ENCODE measurements at regions not wholly inside any gene's neighbourhood (a gene's known extent, or its start where the extent isn't known, plus 50 kb on each side); places are given as distances from the start of the nearest gene placed in this dataset.

DNA sequence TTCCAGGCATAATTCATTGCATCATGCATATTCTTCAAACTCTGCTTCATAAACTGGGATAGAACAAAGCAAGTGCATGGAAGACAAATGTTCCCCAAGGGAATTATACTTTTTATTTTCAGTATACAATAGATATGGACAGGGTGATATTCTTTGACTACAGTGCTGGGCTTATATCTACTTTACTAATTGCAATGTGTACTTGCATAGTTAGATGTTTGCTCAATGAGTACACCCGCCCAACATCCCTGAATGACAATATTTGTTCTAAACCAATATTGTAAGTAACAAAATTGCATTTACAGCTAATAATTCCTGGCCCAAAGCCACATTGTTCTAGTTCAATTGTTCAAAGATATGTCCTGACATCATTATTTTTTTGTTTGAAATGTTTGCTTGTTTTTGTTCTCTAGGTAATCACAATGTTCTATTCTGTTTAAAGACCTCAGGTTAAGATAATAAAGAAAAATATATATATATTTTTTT lies 171.4 kb downstream of the PTN start:
- no peak overlapping the region for H2AFZ ChIP-seq (ENCODE audit: low read length)
- H4K20me1 ChIP-seq (ENCODE audit: insufficient read depth, low read length, poor library complexity, severe bottlenecking) = no peaks in the 10 kb centered on the region
- no peaks in the 10 kb centered on the region for H3K4me1 ChIP-seq (ENCODE audit: insufficient read depth, low read length, poor library complexity, severe bottlenecking)
- H3K4me3 ChIP-seq (ENCODE audit: low read length, poor library complexity, severe bottlenecking) = no peak overlapping the region
- no peak overlapping the region for H3K4me2 ChIP-seq (ENCODE audit: low read depth, low read length, poor library complexity, severe bottlenecking)
- H3K27me3 ChIP-seq (ENCODE audit: insufficient read depth, low read length, poor library complexity, severe bottlenecking) = no peaks in the 10 kb centered on the region
- TF ChIP-seq, protein P1, sequence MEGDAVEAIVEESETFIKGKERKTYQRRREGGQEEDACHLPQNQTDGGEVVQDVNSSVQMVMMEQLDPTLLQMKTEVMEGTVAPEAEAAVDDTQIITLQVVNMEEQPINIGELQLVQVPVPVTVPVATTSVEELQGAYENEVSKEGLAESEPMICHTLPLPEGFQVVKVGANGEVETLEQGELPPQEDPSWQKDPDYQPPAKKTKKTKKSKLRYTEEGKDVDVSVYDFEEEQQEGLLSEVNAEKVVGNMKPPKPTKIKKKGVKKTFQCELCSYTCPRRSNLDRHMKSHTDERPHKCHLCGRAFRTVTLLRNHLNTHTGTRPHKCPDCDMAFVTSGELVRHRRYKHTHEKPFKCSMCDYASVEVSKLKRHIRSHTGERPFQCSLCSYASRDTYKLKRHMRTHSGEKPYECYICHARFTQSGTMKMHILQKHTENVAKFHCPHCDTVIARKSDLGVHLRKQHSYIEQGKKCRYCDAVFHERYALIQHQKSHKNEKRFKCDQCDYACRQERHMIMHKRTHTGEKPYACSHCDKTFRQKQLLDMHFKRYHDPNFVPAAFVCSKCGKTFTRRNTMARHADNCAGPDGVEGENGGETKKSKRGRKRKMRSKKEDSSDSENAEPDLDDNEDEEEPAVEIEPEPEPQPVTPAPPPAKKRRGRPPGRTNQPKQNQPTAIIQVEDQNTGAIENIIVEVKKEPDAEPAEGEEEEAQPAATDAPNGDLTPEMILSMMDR (conservative IDR thresholded peaks at IDR 0.05; ENCODE audit: low read length) = no peak
- TF ChIP-seq EZH2phosphoT487 (IDR thresholded peaks at IDR 0.05; ENCODE audit: borderline replicate concordance) = no peak
- H3K79me2 ChIP-seq (ENCODE audit: insufficient read depth, low read length) = no peaks in the 10 kb centered on the region
- H3K36me3 ChIP-seq (ENCODE audit: insufficient read depth, low read length) = no peaks in the 10 kb centered on the region
- H3F3A ChIP-seq (ENCODE audit: low read depth) = no peaks in the 10 kb centered on the region
- H3K9me3 ChIP-seq (ENCODE audit: insufficient read depth, low read depth, low read length) = no peaks in the 10 kb centered on the region; the same call in 1 of the 2 replicates
- H3K9ac ChIP-seq (ENCODE audit: low read depth, low read length, poor library complexity, severe bottlenecking) = no peak overlapping the region
- H3K9me2 ChIP-seq (replicated peaks; ENCODE audit: low read depth, low read length) = no peaks in the 10 kb centered on the region

DNA sequence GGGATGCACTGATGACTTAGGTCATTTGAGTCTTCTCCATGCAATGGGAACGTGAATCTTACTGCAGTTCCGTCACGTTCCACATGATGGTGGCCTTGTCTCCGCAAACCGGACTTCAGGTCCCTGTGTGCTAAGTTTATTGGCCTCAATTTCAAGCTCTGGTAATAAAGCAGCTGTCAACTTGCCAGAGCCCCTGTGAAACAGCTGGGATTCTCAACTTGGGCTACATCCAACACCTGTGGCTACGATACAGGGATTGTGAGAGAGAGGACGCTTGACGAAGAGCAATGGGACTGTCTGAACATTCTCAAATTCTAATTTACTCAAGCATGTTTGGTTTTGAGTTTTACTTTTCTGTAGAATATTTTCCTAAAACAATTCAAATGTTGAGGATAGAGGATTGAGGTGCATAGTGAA lies 174.2 kb downstream of the PTN start:
- no peak overlapping the region for H3K4me2 ChIP-seq (ENCODE audit: low read depth, low read length, poor library complexity, severe bottlenecking)
- H3K4me1 ChIP-seq (ENCODE audit: insufficient read depth, low read length, poor library complexity, severe bottlenecking) = no peaks in the 10 kb centered on the region
- no peaks in the 10 kb centered on the region for H3K27me3 ChIP-seq (ENCODE audit: insufficient read depth, low read length, poor library complexity, severe bottlenecking)
- no peaks in the 10 kb centered on the region for H3F3A ChIP-seq (ENCODE audit: low read depth)
- no peak for TF ChIP-seq EZH2phosphoT487 (IDR thresholded peaks at IDR 0.05; ENCODE audit: borderline replicate concordance)
- TF ChIP-seq, protein P1 (conservative IDR thresholded peaks at IDR 0.05; ENCODE audit: low read length) = peak; percentile 24; the same call in 1 of the 2 replicates
- H4K20me1 ChIP-seq (ENCODE audit: insufficient read depth, low read length, poor library complexity, severe bottlenecking) = no peaks in the 10 kb centered on the region
- H3K36me3 ChIP-seq (ENCODE audit: insufficient read depth, low read length) = no peaks in the 10 kb centered on the region
- H3K4me3 ChIP-seq (ENCODE audit: low read length, poor library complexity, severe bottlenecking) = no peak overlapping the region
- H3K79me2 ChIP-seq (ENCODE audit: insufficient read depth, low read length) = no peaks in the 10 kb centered on the region
- H3K9me3 ChIP-seq (ENCODE audit: insufficient read depth, low read depth, low read length) = no peaks in the 10 kb centered on the region; the same call in 1 of the 2 replicates
- no peaks in the 10 kb centered on the region for H3K9me2 ChIP-seq (replicated peaks; ENCODE audit: low read depth, low read length)
- no peak overlapping the region for H2AFZ ChIP-seq (ENCODE audit: low read length)
- no peak overlapping the region for H3K9ac ChIP-seq (ENCODE audit: low read depth, low read length, poor library complexity, severe bottlenecking)

DNA sequence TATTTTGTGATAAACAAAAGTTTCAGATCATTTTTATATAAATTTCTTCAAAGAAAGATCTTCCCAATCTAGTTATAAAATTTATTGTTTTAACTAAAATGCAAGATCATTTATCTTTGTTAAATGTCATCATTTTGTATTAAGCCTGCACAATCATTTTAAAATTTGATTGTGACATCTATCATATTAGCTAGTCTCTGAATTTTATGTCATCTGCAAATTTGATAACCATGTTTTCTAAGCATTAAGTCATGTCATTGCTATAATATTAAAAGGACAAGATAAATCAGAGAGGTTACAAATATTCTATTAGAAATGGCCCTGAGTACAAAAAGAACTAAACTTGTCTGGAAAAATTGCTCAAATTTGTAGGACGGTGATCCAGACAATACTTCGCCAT lies 175.9 kb downstream of the PTN start:
- TF ChIP-seq, protein P1 (conservative IDR thresholded peaks at IDR 0.05; ENCODE audit: low read length) = no peak
- no peak for TF ChIP-seq EZH2phosphoT487 (IDR thresholded peaks at IDR 0.05; ENCODE audit: borderline replicate concordance)
- Histone ChIP-seq H2AFZ (ENCODE audit: low read length) (no peak overlapping the region), H3K4me1 (ENCODE audit: insufficient read depth, low read length, poor library complexity, severe bottlenecking) (no peaks in the 10 kb centered on the region), H3K9me2 (replicated peaks; ENCODE audit: low read depth, low read length) (no peaks in the 10 kb centered on the region), H3K79me2 (ENCODE audit: insufficient read depth, low read length) (no peaks in the 10 kb centered on the region), H3K36me3 (ENCODE audit: insufficient read depth, low read length) (no peaks in the 10 kb centered on the region), H3K9me3 (ENCODE audit: insufficient read depth, low read depth, low read length) (no peaks in the 10 kb centered on the region), H3K4me2 (ENCODE audit: low read depth, low read length, poor library complexity, severe bottlenecking) (no peak overlapping the region), H3K9ac (ENCODE audit: low read depth, low read length, poor library complexity, severe bottlenecking) (no peak overlapping the region), H3K27me3 (ENCODE audit: insufficient read depth, low read length, poor library complexity, severe bottlenecking) (no peaks in the 10 kb centered on the region), H3F3A (ENCODE audit: low read depth) (no peaks in the 10 kb centered on the region), H3K4me3 (ENCODE audit: low read length, poor library complexity, severe bottlenecking) (no peak overlapping the region), H4K20me1 (ENCODE audit: insufficient read depth, low read length, poor library complexity, severe bottlenecking) (no peaks in the 10 kb centered on the region)
